Fibroblast of lung (primary cell): ENCODE measurements at regions not wholly inside any gene's neighbourhood (a gene's known extent, or its start where the extent isn't known, plus 50 kb on each side); places are given as distances from the start of the nearest gene placed in this dataset.

Experiments used
- DNase-seq, 2 donors: peaks; one replicate each; pipeline versions ENCODE4 v3.0.0 to v3.0.0-alpha.2; 2010; ENCODE audit warnings: low read depth in 2 of 2
- H2AFZ ChIP-seq: 2 replicates; pipeline ENCODE4 v1.5.1; 2012; ENCODE audit warnings: low read length, control low read depth, inconsistent platforms
- H3K27ac ChIP-seq: 2 replicates; pipeline ENCODE4 v1.5.1; 2011; ENCODE audit warnings: low read length, control low read depth; ENCODE audit not compliant: insufficient read depth
- H3K27me3 ChIP-seq: 2 replicates; pipeline ENCODE4 v1.5.1; 2011; ENCODE audit warnings: mild to moderate bottlenecking, low read length; ENCODE audit not compliant: control insufficient read depth, insufficient read depth
- H3K36me3 ChIP-seq: 2 replicates; pipeline ENCODE4 v1.5.1; 2011; ENCODE audit warnings: low read length; ENCODE audit not compliant: control insufficient read depth, insufficient read depth
- H3K4me1 ChIP-seq: 2 replicates; pipeline ENCODE4 v1.5.1; 2011; ENCODE audit warnings: low read length; ENCODE audit not compliant: control insufficient read depth, insufficient read depth; ENCODE audit errors: extremely low read depth
- H3K4me2 ChIP-seq: 2 replicates; pipeline ENCODE4 v1.5.1; 2011; ENCODE audit warnings: low read length, control low read depth; ENCODE audit not compliant: insufficient read depth; ENCODE audit errors: extremely low read depth
- H3K4me3 ChIP-seq, 4 experiments: fragments of 200-600 bp in 1 of 4; sonication (generic) in 1 of 4; replicated peaks in 1 of 4; 2 replicates each; pipeline ENCODE4 v1.5.1; 2011 to 2016; ENCODE audit warnings: low read length in 4 of 4, low read depth in 3 of 4, mild to moderate bottlenecking in 3 of 4, control low read depth in 2 of 4, inconsistent platforms in 1 of 4, mixed read lengths in 1 of 4; ENCODE audit not compliant: insufficient read depth in 1 of 4; ENCODE audit errors: control extremely low read depth in 1 of 4
- H3K79me2 ChIP-seq: 2 replicates; pipeline ENCODE4 v1.5.1; 2012; ENCODE audit warnings: mild to moderate bottlenecking, low read length, inconsistent platforms; ENCODE audit not compliant: control insufficient read depth, insufficient read depth
- H3K9ac ChIP-seq: 2 replicates; pipeline ENCODE4 v1.5.1; 2011; ENCODE audit warnings: mild to moderate bottlenecking, low read length, control low read depth; ENCODE audit not compliant: insufficient read depth
- H3K9me3 ChIP-seq: 2 replicates; pipeline ENCODE4 v1.5.1; 2012; ENCODE audit warnings: low read depth, low read length; ENCODE audit not compliant: control insufficient read depth, insufficient read depth
- H4K20me1 ChIP-seq: 2 replicates; pipeline ENCODE4 v1.5.1; 2011; ENCODE audit warnings: low read length; ENCODE audit not compliant: control insufficient read depth, insufficient read depth; ENCODE audit errors: extremely low read depth
- EZH2 ChIP-seq: IDR thresholded peaks from 2 replicates; pipeline ENCODE4 v1.5.1; 2012; ENCODE audit warnings: low read length, control low read depth, mild to moderate bottlenecking; ENCODE audit errors: missing control alignments
- TF ChIP-seq, protein P1 (sequence below), 2 donors: IDR thresholded peaks in 1 of 2; conservative IDR thresholded peaks in 1 of 2; 1 replicate in 1 of 2; 2 replicates in 1 of 2; pipeline ENCODE4 v1.5.1; 2011 to 2012; ENCODE audit warnings: low read length in 2 of 2, control low read depth in 1 of 2, inconsistent platforms in 1 of 2, low read depth in 1 of 2, mild to moderate bottlenecking in 1 of 2

DNA sequence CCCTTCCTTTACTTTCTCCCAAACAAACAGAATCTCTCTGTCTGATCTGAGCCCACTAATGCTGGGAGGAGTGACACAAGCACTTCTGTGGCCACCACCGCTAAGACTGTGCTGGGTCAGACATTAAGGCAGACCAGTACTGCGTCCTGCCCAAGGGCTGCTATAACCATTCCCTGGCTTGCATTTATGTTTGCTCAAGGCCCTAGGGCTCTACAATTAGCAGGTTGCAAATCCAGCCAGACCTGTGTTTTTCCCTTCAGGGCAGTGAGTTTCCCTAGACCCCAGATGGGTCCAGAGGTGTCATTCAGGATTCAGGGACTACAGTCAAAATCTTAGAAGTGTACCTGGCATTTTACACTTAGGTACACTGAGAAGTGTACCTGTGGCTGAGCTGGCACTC is 89.7 kb downstream of the SPANXN4 start:
- Histone ChIP-seq H3K4me1 (no peaks in the 10 kb centered on the region), H3K4me3 (no peak overlapping the region), H3K9me3 (no peaks in the 10 kb centered on the region), H2AFZ (no peak overlapping the region), H3K36me3 (no peaks in the 10 kb centered on the region), H3K27ac (no peak overlapping the region), H3K9ac (no peak overlapping the region), H4K20me1 (no peaks in the 10 kb centered on the region), H3K27me3 (no peaks in the 10 kb centered on the region), H3K4me2 (no peak overlapping the region), H3K79me2 (no peaks in the 10 kb centered on the region)
- DNase-seq, result no peak
- TF ChIP-seq, protein P1, sequence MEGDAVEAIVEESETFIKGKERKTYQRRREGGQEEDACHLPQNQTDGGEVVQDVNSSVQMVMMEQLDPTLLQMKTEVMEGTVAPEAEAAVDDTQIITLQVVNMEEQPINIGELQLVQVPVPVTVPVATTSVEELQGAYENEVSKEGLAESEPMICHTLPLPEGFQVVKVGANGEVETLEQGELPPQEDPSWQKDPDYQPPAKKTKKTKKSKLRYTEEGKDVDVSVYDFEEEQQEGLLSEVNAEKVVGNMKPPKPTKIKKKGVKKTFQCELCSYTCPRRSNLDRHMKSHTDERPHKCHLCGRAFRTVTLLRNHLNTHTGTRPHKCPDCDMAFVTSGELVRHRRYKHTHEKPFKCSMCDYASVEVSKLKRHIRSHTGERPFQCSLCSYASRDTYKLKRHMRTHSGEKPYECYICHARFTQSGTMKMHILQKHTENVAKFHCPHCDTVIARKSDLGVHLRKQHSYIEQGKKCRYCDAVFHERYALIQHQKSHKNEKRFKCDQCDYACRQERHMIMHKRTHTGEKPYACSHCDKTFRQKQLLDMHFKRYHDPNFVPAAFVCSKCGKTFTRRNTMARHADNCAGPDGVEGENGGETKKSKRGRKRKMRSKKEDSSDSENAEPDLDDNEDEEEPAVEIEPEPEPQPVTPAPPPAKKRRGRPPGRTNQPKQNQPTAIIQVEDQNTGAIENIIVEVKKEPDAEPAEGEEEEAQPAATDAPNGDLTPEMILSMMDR (conservative IDR thresholded peaks at IDR 0.05 in 1 of 2, IDR thresholded peaks at IDR 0.05 in 1 of 2; ENCODE audit: low read depth in 1 of 2, low read length in 2 of 2), result no peak
- no peak for TF ChIP-seq EZH2

DNA sequence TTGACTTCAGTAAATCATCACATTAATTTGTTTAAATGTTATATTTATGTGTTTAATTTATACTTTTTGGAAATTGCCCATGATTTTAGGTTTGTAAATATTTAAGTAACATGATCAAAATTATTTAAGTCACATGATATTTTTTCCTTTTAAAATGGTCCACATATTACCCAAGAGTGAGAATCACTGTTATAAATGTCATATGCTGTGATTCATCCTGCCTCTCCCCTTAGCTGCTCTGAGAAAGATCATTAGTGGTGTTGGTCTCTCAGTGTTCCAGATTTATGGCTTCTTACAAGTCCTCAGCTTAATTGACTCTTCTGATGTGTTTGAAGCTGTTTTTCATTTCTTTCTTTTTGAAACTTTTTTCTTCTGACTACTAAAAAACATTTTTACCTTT is 70.1 kb downstream of the SPANXN4 start:
- Histone ChIP-seq H2AFZ (no peak overlapping the region), H3K4me2 (no peak overlapping the region), H3K27me3 (no peaks in the 10 kb centered on the region), H4K20me1 (no peaks in the 10 kb centered on the region), H3K9ac (no peak overlapping the region), H3K36me3 (no peaks in the 10 kb centered on the region), H3K4me1 (no peaks in the 10 kb centered on the region), H3K79me2 (no peaks in the 10 kb centered on the region), H3K4me3 (no peak overlapping the region), H3K27ac (no peak overlapping the region), H3K9me3 (no peaks in the 10 kb centered on the region)
- DNase-seq, result no peak
- no peak for TF ChIP-seq EZH2
- TF ChIP-seq, protein P1 (conservative IDR thresholded peaks at IDR 0.05 in 1 of 2, IDR thresholded peaks at IDR 0.05 in 1 of 2; ENCODE audit: low read depth in 1 of 2, low read length in 2 of 2), result no peak

DNA sequence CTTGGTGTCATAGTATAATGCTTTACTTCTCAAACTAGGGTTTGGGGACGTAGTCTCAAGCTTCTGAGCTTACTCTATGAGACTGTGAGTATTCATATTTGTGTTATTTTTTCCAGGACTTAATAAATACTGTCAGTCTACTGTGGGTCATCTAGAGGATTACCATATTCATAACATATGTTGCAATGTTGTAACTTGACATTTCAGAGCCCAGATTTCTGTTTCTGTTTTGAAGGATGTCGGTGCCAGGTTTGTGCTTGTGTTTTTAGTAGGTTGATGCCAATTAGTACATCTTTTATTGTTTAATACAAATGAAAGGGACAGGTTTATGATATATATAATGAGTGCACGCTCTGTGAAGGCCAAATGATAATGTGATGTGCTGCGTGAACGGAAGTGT is 69.6 kb downstream of the SPANXN4 start:
- H3K27ac ChIP-seq, result no peak overlapping the region
- no peaks in the 10 kb centered on the region for H3K9me3 ChIP-seq

More for the DNA sequence above, 69.6 kb downstream of the SPANXN4 start:
- Histone ChIP-seq H3K9ac (no peak overlapping the region), H3K27me3 (no peaks in the 10 kb centered on the region), H3K36me3 (no peaks in the 10 kb centered on the region), H2AFZ (no peak overlapping the region), H3K79me2 (no peaks in the 10 kb centered on the region), H3K4me2 (no peak overlapping the region), H3K4me3 (no peak overlapping the region), H4K20me1 (no peaks in the 10 kb centered on the region), H3K4me1 (no peaks in the 10 kb centered on the region)
- no peak for TF ChIP-seq EZH2
- TF ChIP-seq, protein P1 (conservative IDR thresholded peaks at IDR 0.05 in 1 of 2, IDR thresholded peaks at IDR 0.05 in 1 of 2; ENCODE audit: low read depth in 1 of 2, low read length in 2 of 2), result no peak
- no peak for DNase-seq
